ENCODE measurements at regions not wholly inside any gene's neighbourhood (a gene's known extent, or its start where the extent isn't known, plus 50 kb on each side); places are given as distances from the start of the nearest gene placed in this dataset.

DNA sequence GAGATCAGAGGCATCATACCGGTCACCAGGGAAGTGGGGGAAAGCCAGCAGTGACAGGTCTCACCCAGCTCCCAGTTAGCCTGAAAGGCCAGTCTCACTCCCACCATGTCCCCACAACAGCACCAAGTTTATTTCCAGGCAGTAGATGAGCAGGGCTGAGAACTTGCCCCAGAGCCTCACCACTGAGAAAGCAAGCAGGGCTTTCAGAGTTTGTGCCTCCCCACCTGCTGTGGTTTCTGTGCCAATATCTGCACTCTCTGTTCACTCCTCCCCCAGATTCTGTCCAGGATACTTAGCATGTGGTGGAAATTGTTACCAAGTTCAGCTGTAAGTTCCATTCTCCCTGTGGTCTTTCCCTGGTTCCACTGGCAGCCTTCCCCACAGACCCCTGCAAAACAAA lies 255.0 kb upstream of the HTR1E start:
- TF ChIP-seq, protein P1, sequence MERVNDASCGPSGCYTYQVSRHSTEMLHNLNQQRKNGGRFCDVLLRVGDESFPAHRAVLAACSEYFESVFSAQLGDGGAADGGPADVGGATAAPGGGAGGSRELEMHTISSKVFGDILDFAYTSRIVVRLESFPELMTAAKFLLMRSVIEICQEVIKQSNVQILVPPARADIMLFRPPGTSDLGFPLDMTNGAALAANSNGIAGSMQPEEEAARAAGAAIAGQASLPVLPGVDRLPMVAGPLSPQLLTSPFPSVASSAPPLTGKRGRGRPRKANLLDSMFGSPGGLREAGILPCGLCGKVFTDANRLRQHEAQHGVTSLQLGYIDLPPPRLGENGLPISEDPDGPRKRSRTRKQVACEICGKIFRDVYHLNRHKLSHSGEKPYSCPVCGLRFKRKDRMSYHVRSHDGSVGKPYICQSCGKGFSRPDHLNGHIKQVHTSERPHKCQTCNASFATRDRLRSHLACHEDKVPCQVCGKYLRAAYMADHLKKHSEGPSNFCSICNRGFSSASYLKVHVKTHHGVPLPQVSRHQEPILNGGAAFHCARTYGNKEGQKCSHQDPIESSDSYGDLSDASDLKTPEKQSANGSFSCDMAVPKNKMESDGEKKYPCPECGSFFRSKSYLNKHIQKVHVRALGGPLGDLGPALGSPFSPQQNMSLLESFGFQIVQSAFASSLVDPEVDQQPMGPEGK (CRISPR knock-in tag; IDR thresholded peaks at IDR 0.05) = no peak
- TF ChIP-seq, protein P2, sequence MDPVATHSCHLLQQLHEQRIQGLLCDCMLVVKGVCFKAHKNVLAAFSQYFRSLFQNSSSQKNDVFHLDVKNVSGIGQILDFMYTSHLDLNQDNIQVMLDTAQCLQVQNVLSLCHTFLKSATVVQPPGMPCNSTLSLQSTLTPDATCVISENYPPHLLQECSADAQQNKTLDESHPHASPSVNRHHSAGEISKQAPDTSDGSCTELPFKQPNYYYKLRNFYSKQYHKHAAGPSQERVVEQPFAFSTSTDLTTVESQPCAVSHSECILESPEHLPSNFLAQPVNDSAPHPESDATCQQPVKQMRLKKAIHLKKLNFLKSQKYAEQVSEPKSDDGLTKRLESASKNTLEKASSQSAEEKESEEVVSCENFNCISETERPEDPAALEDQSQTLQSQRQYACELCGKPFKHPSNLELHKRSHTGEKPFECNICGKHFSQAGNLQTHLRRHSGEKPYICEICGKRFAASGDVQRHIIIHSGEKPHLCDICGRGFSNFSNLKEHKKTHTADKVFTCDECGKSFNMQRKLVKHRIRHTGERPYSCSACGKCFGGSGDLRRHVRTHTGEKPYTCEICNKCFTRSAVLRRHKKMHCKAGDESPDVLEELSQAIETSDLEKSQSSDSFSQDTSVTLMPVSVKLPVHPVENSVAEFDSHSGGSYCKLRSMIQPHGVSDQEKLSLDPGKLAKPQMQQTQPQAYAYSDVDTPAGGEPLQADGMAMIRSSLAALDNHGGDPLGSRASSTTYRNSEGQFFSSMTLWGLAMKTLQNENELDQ (CRISPR knock-in tag; IDR thresholded peaks at IDR 0.05; ENCODE audit: borderline replicate concordance) = no peak
- TF ChIP-seq, protein P3, sequence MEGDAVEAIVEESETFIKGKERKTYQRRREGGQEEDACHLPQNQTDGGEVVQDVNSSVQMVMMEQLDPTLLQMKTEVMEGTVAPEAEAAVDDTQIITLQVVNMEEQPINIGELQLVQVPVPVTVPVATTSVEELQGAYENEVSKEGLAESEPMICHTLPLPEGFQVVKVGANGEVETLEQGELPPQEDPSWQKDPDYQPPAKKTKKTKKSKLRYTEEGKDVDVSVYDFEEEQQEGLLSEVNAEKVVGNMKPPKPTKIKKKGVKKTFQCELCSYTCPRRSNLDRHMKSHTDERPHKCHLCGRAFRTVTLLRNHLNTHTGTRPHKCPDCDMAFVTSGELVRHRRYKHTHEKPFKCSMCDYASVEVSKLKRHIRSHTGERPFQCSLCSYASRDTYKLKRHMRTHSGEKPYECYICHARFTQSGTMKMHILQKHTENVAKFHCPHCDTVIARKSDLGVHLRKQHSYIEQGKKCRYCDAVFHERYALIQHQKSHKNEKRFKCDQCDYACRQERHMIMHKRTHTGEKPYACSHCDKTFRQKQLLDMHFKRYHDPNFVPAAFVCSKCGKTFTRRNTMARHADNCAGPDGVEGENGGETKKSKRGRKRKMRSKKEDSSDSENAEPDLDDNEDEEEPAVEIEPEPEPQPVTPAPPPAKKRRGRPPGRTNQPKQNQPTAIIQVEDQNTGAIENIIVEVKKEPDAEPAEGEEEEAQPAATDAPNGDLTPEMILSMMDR (CRISPR knock-in tag; IDR thresholded peaks at IDR 0.05) = no peak
- no peak for TF ChIP-seq ZNF224 (CRISPR knock-in tag; IDR thresholded peaks at IDR 0.05)
- no peak for TF ChIP-seq CBFB (CRISPR knock-in tag; IDR thresholded peaks at IDR 0.05)
- TF ChIP-seq NFIC (IDR thresholded peaks at IDR 0.05; ENCODE audit: low read length) = no peak
- TF ChIP-seq SMC3 (IDR thresholded peaks at IDR 0.05; ENCODE audit: low read length) = no peak
- TF ChIP-seq ADNP (CRISPR knock-in tag; IDR thresholded peaks at IDR 0.05) = no peak
- TF ChIP-seq MTA1 (CRISPR knock-in tag; IDR thresholded peaks at IDR 0.05; ENCODE audit: borderline replicate concordance) = no peak
- TF ChIP-seq, protein P4, sequence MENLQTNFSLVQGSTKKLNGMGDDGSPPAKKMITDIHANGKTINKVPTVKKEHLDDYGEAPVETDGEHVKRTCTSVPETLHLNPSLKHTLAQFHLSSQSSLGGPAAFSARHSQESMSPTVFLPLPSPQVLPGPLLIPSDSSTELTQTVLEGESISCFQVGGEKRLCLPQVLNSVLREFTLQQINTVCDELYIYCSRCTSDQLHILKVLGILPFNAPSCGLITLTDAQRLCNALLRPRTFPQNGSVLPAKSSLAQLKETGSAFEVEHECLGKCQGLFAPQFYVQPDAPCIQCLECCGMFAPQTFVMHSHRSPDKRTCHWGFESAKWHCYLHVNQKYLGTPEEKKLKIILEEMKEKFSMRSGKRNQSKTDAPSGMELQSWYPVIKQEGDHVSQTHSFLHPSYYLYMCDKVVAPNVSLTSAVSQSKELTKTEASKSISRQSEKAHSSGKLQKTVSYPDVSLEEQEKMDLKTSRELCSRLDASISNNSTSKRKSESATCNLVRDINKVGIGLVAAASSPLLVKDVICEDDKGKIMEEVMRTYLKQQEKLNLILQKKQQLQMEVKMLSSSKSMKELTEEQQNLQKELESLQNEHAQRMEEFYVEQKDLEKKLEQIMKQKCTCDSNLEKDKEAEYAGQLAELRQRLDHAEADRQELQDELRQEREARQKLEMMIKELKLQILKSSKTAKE (CRISPR knock-in tag; IDR thresholded peaks at IDR 0.05; ENCODE audit: borderline replicate concordance) = no peak
- TF ChIP-seq ZNF569 (CRISPR knock-in tag; IDR thresholded peaks at IDR 0.05; ENCODE audit: borderline replicate concordance) = no peak
- TF ChIP-seq ZNF235 (CRISPR knock-in tag; IDR thresholded peaks at IDR 0.05; ENCODE audit: borderline replicate concordance) = no peak
